Fibroblast of skin of right biceps (primary cell): ENCODE measurements at regions not wholly inside any gene's neighbourhood (a gene's known extent, or its start where the extent isn't known, plus 50 kb on each side); places are given as distances from the start of the nearest gene placed in this dataset.
A peak's percentile ranks its signal among the peaks of the same experiment; 100 is the strongest.
"Not testable (repeated sequence)": the region's sequence is repeated elsewhere in the genome, so short reads cannot be mapped to it uniquely, and the experiment has no call there.

Source experiments
- DNase-seq: peaks from one replicate; pipeline ENCODE4 v3.0.0-alpha.2; 2013

- no peak for DNase-seq
Measured at GRCh38 chrX:55813150-55813549, 95.6 kb downstream of the RRAGB start.

- no peak for DNase-seq
Measured at GRCh38 chrX:55815546-55815945, 98.0 kb downstream of the RRAGB start.

GRCh38 chrX:55816023-55816422 lies 98.5 kb downstream of the RRAGB start:
- no peak for DNase-seq

GRCh38 chrX:55818673-55819375 lies 101.3 kb downstream of the RRAGB start:
- no peak for DNase-seq

GRCh38 chrX:55839485-55839884 lies 121.9 kb downstream of the RRAGB start:
- no peak for DNase-seq

- DNase-seq, result no peak
Measured at GRCh38 chrX:55841962-55842752, 124.6 kb downstream of the RRAGB start.

- DNase-seq, result not testable (repeated sequence)
Measured at GRCh38 chrX:55866779-55867178, 149.2 kb downstream of the RRAGB start.

GRCh38 chrX:55867181-55867651 lies 149.7 kb downstream of the RRAGB start:
- DNase-seq, result peak; percentile 1

- no peak for DNase-seq
Measured at GRCh38 chrX:55867708-55868107, 150.2 kb downstream of the RRAGB start.

- DNase-seq, result no peak
Measured at GRCh38 chrX:55874807-55875206, 157.3 kb downstream of the RRAGB start.

GRCh38 chrX:55883541-55883940 lies 166.0 kb downstream of the RRAGB start:
- not testable (repeated sequence) for DNase-seq

GRCh38 chrX:55907968-55908607 lies 190.5 kb downstream of the RRAGB start:
- DNase-seq, result peak; percentile 29

GRCh38 chrX:55908661-55909212 lies 191.2 kb downstream of the RRAGB start:
- peak; percentile 0 for DNase-seq

GRCh38 chrX:55919367-55920221 lies 202.0 kb downstream of the RRAGB start:
- DNase-seq, result no peak

- no peak for DNase-seq
Measured at GRCh38 chrX:55924574-55924973, 207.0 kb downstream of the RRAGB start.

- DNase-seq, result not testable (repeated sequence)
Measured at GRCh38 chrX:55928529-55928928, 211.0 kb downstream of the RRAGB start.
